Endothelial cell of umbilical vein (primary cell): ENCODE measurements at regions not wholly inside any gene's neighbourhood (a gene's known extent, or its start where the extent isn't known, plus 50 kb on each side); places are given as distances from the start of the nearest gene placed in this dataset.
"Not testable (repeated sequence)": the region's sequence is repeated elsewhere in the genome, so short reads cannot be mapped to it uniquely, and the experiment has no call there.

Source experiments
- BruUV-seq: library from RNA; stranded (reverse); fragments of 400-500 nt; replicated peaks from 2 replicates; lab custom pipeline; 2021; lab: Mats Ljungman, UMichigan
- CTCF ChIA-PET: fragments of 300-600, 350-600 bp; sonication (Branson Sonifier 250); formaldehyde crosslinking; loops from one replicate; lab custom pipeline; 2021; ENCODE audit warnings: antibody characterized with exemption, inconsistent platforms; lab: Charles Lee
- POLR2A ChIA-PET: fragments of 300-600, 350-600 bp; sonication (Branson Sonifier 250); formaldehyde crosslinking; loops from one replicate; lab custom pipeline; 2021; ENCODE audit warnings: antibody characterized with exemption, inconsistent platforms; lab: Charles Lee
- DNase-seq: peaks from one replicate; pipeline ENCODE4 v3.0.0-alpha.2; 2011; ENCODE audit warnings: low read depth, low spot score
- FAIRE-seq: peaks from 2 replicates; lab custom pipeline; 2011; peaks lifted over from hg19 to GRCh38; lab: Jason Lieb, UNC
- H2AFZ ChIP-seq: 2 replicates; pipeline ENCODE4 v1.6.0; 2012; ENCODE audit warnings: low read depth, low read length, control low read depth, inconsistent platforms
- H3K27ac ChIP-seq: 2 replicates; pipeline ENCODE4 v1.5.1; 2011; ENCODE audit warnings: low read depth, mild to moderate bottlenecking, control low read depth, low read length, moderate library complexity; ENCODE audit not compliant: insufficient read depth
- H3K27me3 ChIP-seq, 2 experiments: 2 replicates each; pipeline versions ENCODE4 v1.6.0 to v1.6.1; 2011; ENCODE audit warnings: low read length in 2 of 2, mixed read lengths in 1 of 2; ENCODE audit not compliant: control insufficient read depth in 2 of 2, insufficient read depth in 2 of 2
- H3K36me3 ChIP-seq, 2 experiments: 2 replicates in 1 of 2; 3 replicates in 1 of 2; pipeline ENCODE4 v1.5.1; 2011; ENCODE audit warnings: low read length in 2 of 2, mild to moderate bottlenecking in 1 of 2, moderate library complexity in 1 of 2; ENCODE audit not compliant: control insufficient read depth in 2 of 2, insufficient read depth in 2 of 2; ENCODE audit errors: extremely low read depth in 1 of 2
- H3K4me1 ChIP-seq: 3 replicates; pipeline ENCODE4 v1.5.1; 2011; ENCODE audit warnings: mild to moderate bottlenecking, low read length; ENCODE audit not compliant: control insufficient read depth, insufficient read depth; ENCODE audit errors: extremely low read depth
- H3K4me2 ChIP-seq: 2 replicates; pipeline ENCODE4 v1.6.1; 2011; ENCODE audit warnings: low read length, control low read depth, mixed read lengths; ENCODE audit not compliant: insufficient read depth
- H3K4me3 ChIP-seq, 3 experiments: fragments of 200-600 bp in 1 of 3; sonication (generic), shearing (Covaris generic) in 1 of 3; replicated peaks in 1 of 3; 2 replicates each; pipeline ENCODE4 v1.5.1; 2011 to 2016; ENCODE audit warnings: control low read depth in 3 of 3, low read length in 3 of 3, mild to moderate bottlenecking in 2 of 3, inconsistent platforms in 1 of 3, low read depth in 1 of 3, moderate library complexity in 1 of 3; ENCODE audit not compliant: insufficient read depth in 1 of 3
- H3K79me2 ChIP-seq: 2 replicates; pipeline ENCODE4 v1.6.0; 2012; ENCODE audit warnings: low read length, inconsistent platforms; ENCODE audit not compliant: control insufficient read depth, insufficient read depth
- H3K9ac ChIP-seq: replicated peaks from 2 replicates; pipeline ENCODE3; 2011; ENCODE audit warnings: low read length, control low read depth; ENCODE audit not compliant: insufficient read depth; ENCODE audit errors: extremely low read depth
- H3K9me1 ChIP-seq: replicated peaks from 3 replicates; pipeline ENCODE4 v1.6.0; 2011; ENCODE audit warnings: mild to moderate bottlenecking, low read length; ENCODE audit not compliant: control insufficient read depth, insufficient read depth; ENCODE audit errors: extremely low read depth
- H3K9me3 ChIP-seq: replicated peaks from 2 replicates; pipeline ENCODE4 v1.5.1; 2012; ENCODE audit warnings: low read length, inconsistent platforms; ENCODE audit not compliant: control insufficient read depth, insufficient read depth
- H4K20me1 ChIP-seq: replicated peaks from 2 replicates; pipeline ENCODE3; 2011; ENCODE audit warnings: mild to moderate bottlenecking, low read length; ENCODE audit not compliant: control insufficient read depth, insufficient read depth; ENCODE audit errors: extremely low read depth
- CTCF ChIP-seq, 2 donors: IDR thresholded peaks; 1 replicate in 1 of 2; 2 replicates in 1 of 2; pipeline ENCODE4 v1.5.1; 2011; ENCODE audit warnings: low read length in 2 of 2, mild to moderate bottlenecking in 2 of 2, moderate library complexity in 2 of 2, control low read depth in 1 of 2, inconsistent platforms in 1 of 2, low read depth in 1 of 2; ENCODE audit not compliant: insufficient read depth in 1 of 2; ENCODE audit errors: extremely low read depth in 1 of 2
- dilution Hi-C: fragments of 300-500 bp; cut with MboI; formaldehyde crosslinking; loops from one replicate; pipeline ENCODE4 v1.15.0; 2019; ENCODE audit warnings: low sequenced_read_pairs; ENCODE audit not compliant: extremely low pct_ligation_motif_present
- intact Hi-C: fragments of 100-400 bp; cut with micrococcal nuclease; formaldehyde crosslinking; loops from one replicate; pipeline ENCODE4 v1.10.0; 2022

GRCh38 chr5:56755036-56755555 lies 60.3 kb upstream of the MAP3K1 start:
- H3K36me3 ChIP-seq, result no peaks in the 10 kb centered on the region
- no peak overlapping the region for H2AFZ ChIP-seq
- ChIA-PET POLR2A (no interaction called here), CTCF (no interaction called here)
- no peaks in the 10 kb centered on the region for H4K20me1 ChIP-seq
- no peak overlapping the region for H3K4me3 ChIP-seq
- H3K9ac ChIP-seq, result no peak overlapping the region
- H3K9me3 ChIP-seq, result no peaks in the 10 kb centered on the region
- no peak overlapping the region for H3K4me2 ChIP-seq
- H3K4me1 ChIP-seq, result no peaks in the 10 kb centered on the region
- dilution Hi-C loops (no loop called here), intact Hi-C loops (no loop called here)
- FAIRE-seq, result no peak
- no peaks in the 10 kb centered on the region for H3K9me1 ChIP-seq
- H3K79me2 ChIP-seq, result no peaks in the 10 kb centered on the region
- H3K27ac ChIP-seq, result no peak overlapping the region
- TF ChIP-seq CTCF (IDR thresholded peaks at IDR 0.05; ENCODE audit: extremely low read depth in 1 of 2, insufficient read depth in 1 of 2, low read depth in 1 of 2, low read length in 2 of 2), result no peak
- H3K27me3 ChIP-seq, result no peaks in the 10 kb centered on the region
- BruUV-seq, result no TSS peak
- no peak for DNase-seq

- H3K79me2 ChIP-seq, H3K9me1 ChIP-seq, POLR2A ChIA-PET, H3K27me3 ChIP-seq, CTCF ChIA-PET, H4K20me1 ChIP-seq, intact Hi-C loops, H3K36me3 ChIP-seq, H3K27ac ChIP-seq, dilution Hi-C loops, H2AFZ ChIP-seq, H3K9me3 ChIP-seq, FAIRE-seq, DNase-seq, H3K4me3 ChIP-seq, BruUV-seq, H3K4me2 ChIP-seq, H3K4me1 ChIP-seq, H3K9ac ChIP-seq: not testable (repeated sequence)
Measured at GRCh38 chr5:56753588-56753987, 61.8 kb upstream of the MAP3K1 start.
